NCI-H226 (cell line): ENCODE measurements at regions not wholly inside any gene's neighbourhood (a gene's known extent, or its start where the extent isn't known, plus 50 kb on each side); places are given as distances from the start of the nearest gene placed in this dataset.
"Not testable (repeated sequence)": the region's sequence is repeated elsewhere in the genome, so short reads cannot be mapped to it uniquely, and the experiment has no call there.

ENCODE experiments used
- DNase-seq: peaks from one replicate; pipeline ENCODE4 v3.0.0-alpha.2; 2015

DNA sequence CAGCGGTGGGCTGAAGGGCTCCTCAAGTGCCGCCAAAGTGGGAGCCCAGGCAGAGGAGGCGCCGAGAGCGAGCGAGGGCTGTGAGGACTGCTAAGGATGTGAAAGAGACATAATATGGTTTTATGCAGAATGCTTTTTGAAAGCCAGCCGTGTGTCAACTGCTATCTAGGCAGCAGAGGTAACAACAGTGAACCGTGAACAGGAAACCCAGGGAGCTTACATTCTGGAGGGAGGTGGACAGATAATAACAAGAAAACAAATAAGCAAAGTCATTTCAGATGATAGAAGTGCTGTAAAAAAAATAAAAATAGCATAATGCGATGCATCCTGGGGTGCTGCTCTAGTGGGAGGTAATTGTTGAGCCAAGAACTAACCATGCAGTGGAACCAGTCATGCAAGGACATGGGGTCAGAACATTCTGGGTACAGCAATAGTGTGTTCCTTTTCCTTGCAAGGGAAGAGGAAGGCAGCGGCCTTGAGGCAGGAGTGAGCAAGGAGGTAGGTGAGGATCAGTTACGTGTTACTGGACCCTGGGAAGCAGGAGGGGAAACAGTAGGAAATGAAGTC is 134.4 kb upstream of the TMEM170B start:
- no peak for DNase-seq

DNA sequence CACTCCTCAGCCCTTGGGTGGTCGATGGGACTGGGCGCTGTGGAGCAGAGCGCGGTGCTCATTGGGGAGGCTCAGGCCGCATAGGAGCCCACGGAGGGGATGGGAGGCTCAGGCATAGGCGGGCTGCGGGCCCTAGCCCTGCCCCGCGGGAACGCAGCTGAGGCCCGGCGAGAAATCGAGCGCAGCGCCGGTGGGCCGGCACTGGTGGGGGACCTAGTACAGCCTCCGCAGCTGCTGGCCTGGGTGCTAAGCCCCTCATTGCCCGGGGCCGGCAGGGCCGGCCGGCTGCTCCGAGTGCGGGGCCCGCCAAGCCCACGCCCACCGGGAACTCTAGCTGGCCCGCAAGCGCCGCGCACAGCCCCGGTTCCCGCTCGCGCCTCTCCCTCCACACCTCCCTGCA is 135.0 kb upstream of the TMEM170B start:
- DNase-seq, result not testable (repeated sequence)

DNA sequence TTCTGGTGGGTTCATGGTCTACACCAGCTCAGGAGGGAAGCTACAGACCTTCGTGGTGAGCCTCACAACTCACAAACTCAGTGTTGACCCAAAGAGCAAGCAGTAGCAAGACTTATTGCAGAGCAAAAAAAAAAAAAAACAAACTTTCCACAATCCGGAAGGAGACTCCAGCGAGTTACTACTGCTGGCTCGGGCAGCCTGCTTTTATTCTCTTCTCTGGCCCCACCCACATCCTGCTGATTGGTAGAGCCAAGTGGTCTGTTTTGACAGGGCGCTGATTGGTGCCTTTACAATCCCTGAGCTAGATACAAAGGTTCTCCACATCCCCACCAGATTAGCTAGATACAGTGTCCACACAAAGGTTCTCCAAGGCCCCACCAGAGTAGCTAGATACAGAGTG is 135.6 kb upstream of the TMEM170B start:
- DNase-seq, result not testable (repeated sequence)

DNA sequence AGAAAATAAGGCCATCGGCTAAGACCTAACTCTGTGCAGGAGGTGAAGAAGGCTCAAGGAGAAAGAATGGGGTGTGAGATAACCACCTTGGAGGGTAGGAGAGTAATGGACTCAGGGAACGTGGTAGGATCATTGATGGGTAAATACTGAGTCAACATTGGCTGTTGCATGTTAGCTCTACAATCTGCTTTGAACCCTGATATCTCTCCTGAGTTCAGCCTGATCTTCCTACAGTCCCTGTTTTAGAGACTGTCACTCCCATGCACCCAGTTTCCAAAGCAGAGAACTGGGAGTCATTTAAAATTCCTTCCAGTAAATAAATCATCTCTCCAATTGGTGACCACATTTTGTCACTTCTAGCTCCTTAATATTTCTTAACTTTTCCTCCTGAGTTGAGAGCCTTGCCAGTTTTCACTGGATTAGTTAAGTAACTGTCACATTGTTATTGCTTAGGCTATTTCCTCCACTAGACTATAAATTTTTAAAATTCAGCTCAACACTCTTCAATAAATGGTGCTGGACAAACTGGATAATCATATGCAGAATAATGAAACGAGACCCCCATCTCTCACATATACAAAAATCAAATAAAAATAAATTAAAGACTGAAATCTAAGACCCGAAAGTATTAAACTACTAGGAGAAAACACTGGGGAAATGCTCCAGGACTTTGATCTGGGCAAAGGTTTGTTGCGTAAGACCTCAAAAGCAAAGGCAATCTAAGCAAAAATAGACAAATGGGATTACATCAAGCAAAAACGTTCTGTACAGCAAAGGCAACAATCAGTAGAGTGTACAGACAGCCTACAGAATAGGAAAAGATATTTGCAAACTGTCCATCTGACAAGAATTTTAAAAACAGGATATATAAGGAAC is 138.9 kb upstream of the TMEM170B start:
- no peak for DNase-seq

DNA sequence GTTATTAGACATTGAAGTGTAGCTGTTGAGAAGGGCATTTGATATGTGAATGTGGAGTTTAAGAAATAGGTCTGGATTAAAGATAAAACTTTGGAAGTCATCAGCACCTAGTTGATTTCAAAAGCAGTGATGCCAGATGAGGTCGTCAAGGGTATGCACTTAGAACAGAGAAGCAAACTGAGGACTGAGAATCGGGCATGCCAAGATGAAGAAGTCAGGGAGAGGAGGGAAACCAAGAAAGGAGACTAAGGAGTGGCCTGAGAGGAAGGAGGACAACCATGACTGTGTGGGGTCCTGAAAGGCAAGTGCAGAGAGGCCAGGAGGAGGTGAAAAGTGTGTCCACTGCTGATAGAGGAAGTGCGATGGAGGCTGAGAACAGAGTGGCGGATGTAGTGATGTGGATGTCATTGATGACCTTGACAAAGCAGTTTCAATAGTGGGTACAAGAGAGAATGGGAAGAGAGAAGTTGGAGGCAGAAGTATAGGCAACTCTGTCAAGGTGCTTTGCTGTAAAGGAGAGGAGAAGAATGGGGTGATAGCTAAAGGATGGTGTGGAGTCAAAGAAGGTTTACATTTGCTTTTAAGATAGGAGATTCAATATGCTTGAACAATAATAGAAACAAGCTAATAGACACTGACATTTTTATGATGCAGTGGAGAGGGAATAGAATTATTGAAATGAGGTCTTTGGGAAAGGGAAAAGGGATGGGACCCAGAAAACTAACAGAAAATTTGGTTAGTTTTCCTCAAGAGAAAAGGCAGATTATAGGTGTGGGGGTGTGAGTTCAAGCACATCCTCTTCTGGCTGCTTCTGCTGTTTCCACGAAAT is 139.7 kb upstream of the TMEM170B start:
- DNase-seq, result no peak

DNA sequence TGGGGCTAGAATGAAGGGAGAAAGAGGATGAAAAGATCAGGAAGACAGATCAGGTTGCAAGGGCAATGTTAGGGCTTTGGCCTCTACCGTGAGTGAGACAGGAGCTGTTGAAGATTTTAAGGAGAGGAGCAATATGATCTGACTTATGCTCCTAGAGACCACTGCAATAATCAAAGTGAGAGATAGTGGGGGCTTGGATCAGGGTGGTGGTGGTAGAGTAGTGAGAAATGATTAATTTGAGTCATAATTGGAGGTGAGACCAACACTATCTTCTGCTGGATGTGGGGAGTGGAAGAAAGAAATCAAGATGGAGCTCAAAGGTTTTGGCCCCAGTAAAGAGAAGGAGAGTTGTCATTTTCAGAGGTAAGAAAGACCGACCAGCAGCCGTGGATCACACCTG is 140.7 kb upstream of the TMEM170B start:
- no peak for DNase-seq

DNA sequence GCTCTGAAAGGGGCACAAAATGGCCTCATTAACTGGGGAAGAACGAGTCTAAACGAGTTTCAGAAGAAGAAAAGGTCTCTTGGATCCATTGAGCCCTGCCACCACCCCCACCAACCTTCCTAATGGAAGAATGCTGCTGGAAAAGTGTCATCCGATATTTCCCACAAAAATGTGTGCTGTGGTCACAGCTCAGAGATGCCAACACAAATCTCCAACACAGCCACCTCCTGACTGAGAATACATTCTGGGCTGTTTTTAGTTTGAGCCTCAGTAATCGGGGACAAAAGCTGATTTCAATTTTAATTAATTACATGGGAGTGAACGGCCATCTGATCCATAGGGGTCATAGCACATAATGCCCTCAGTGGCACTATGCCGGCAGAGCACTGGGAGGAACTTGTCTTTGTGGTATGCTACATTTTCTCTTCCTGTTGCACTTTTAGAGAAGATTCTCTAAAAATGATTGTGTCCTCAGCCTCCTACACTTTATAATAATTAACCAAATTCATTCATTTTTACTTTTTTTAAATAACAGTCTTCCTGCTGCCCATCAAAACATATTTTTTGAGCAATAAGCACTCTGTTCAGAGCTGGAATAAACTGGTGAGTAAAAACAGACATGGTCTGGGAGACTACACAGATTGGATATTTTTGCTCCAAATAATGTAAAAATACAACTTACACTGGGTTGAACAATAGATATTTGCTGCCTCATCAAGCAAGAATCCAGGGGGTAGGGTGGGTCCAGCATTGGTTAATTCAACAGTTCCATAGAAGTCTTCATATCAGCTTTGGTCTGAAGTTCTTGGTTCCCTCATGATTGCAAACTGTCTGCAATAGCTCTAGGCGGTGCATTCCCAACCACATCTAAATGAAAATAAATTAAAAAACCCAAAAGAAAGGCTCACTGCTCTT is 143.6 kb upstream of the TMEM170B start:
- no peak for DNase-seq

- no peak for DNase-seq
These were observed 144.6 kb upstream of the TMEM170B start for GRCh38 chr6:11392778-11393507.

DNA sequence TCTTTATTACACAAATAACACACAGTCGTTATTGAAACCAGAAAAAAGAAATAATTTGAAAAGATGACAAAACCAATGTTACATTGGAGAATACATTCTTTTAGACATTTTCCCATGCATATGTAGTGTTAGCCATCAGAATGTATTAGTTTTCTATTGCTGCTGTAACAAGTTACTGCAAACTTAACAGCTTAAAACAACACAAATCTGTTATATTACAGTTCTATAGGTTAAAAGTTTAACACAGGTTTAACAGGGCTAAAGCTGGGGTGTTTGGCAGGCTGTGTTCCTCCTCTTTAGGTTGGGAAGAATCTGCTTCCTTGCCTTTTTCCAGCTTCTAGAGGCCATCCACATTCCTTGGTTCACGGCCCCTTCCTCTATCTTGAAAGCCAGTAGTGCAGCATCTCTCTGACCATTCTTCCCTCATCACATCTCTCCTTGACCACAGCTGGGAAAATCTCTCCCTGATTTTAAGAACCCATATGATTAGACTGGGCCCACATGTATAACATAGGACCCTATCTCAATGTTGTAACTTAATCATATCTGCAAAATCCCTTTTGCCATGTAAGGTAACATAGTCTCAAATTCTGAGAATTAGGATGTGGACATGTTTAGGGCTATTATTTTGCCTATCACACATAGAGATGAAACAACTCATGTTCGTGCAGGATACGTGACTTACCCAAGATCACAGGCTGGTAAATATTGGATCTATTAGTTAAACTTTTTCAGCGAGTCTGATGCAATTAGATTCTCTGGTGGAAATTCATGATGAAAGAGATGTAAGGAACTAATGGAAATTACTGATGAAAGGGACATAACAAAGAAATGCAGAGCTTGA is 145.4 kb upstream of the TMEM170B start:
- no peak for DNase-seq

DNA sequence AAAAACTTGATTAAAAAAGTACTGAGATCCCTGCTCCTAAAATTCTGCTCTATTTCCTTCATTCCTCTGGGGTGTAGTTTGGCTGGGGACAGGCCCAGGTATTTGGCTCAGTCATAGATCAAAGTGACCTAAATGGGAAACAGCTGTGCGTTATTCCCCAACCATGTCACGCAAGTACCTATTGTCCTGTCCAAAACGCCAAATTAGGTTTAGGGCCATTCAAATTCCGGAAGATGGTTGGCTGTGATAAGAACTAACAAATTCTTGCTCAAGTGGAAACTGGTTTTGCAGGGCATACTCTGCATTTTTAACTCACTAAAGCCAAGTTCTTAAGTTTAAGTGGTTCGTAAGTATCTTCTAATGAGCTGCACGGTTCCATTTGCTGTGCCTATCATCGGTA is 147.6 kb upstream of the TMEM170B start:
- DNase-seq, result no peak

DNA sequence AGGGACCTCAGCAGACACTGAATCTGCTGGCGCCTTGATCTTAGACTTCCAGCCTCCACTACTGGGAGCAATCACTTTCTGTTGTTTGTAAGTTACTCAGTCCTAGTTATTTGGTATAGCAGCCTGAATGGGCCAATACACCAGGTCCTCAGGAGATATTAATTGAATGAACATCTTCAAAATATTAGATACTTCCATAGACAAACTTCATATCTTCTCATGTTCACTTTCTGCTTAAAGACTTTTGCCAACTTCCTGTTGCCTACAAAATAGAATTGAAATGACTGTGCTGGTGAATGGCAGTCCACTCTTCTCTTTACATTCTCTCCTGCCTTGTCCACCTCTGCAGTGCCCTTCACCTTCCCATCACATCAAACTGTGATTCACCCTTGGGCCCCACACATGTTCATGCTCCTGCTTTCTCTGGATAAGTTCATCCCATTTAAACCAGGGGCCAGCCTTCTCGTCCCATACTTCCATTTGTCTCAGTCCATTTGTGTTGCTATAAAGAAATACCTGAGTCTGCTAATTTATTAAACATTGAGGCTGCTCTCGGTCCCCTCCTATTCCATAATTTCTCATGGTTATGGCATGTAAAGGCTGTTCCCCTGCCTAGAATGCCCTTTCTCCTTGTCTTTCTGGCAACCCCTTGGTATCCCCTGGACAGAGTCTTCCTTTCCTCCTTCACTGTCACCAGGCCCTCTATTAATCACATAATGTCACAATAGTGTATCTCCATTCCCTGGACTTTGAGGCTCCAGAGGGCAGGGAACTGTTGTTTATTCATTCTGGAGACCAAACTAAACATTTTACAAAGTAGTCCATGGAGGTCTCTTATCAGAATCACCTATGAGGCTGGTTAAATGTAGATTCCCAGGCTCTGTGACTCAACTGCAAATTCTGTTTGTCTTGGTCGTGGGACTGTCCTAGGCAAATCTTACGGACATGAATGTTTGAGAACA is 148.3 kb upstream of the TMEM170B start:
- no peak for DNase-seq

DNA sequence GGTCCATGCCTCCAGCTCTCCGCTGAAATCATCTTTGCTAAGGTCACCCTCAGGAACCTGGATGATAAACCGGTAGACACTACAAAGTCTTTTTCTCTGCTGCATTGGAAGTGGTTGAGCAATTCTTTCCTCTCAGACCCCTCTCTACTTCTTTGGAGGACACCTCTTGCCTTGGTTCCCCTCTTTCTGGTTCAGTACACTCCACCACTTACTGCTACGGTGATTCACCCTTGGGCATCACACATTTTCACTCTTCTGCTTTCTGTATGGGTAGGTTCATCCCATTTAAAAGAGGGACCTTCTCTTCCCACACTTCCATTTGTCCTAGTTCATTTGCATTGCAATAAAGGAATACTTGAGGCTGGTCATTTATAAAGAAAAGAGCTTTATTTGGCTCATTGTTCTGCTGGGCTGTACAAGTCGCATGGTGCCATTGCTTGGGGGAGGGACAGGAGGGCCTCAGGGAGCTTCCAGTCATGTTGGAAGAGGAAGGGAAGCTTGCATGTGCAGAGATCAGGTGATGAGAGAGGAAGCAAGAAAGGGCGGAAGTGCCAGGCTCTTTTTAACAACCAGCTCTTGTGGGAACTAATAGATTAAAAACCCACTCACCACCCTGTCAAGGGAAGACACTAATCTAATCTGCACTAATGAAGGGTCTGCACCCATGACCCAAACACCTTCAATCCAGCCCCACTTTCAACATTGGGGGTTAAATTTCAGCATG is 149.7 kb upstream of the TMEM170B start:
- no peak for DNase-seq

DNA sequence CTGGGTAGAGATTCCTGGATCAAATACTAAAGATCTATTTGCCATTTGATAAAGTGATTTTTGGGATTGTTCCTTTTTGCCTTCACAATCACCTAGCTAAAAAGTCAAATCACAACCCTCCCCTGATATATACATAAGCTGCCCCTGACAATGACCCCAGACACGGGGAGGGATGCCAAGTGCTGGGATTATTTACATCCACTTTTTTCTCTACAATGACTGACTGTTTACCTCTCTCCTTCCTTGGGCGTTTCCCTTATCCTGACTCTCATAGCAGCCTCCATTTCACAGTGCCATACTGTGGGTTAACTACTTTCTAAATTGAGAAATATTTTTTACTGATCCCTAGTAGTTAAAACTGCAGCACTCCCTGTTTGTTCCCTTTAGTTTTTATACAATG is 150.8 kb upstream of the TMEM170B start:
- no peak for DNase-seq

DNA sequence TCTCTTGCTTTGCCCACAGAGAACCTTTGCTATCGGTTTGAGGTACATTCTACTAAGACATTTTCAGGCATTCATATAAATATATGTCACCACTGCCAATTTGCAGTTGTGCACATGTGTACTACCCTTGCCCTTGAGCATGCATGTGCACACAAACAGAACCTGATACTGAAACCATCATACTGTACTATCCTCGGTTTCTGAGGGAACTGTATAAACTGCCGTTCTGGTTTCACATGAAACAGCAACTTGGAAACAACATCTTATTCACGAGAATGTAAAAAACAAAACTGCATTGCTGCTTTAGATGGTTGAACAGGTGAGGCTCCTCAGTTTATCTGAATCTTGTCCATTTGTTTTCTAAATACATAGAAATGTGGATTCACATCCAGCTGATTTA is 151.2 kb upstream of the TMEM170B start:
- DNase-seq, result no peak

GRCh38 chr6:11384531-11385309 is 152.3 kb upstream of the NEDD9 start:
- no peak for DNase-seq

DNA sequence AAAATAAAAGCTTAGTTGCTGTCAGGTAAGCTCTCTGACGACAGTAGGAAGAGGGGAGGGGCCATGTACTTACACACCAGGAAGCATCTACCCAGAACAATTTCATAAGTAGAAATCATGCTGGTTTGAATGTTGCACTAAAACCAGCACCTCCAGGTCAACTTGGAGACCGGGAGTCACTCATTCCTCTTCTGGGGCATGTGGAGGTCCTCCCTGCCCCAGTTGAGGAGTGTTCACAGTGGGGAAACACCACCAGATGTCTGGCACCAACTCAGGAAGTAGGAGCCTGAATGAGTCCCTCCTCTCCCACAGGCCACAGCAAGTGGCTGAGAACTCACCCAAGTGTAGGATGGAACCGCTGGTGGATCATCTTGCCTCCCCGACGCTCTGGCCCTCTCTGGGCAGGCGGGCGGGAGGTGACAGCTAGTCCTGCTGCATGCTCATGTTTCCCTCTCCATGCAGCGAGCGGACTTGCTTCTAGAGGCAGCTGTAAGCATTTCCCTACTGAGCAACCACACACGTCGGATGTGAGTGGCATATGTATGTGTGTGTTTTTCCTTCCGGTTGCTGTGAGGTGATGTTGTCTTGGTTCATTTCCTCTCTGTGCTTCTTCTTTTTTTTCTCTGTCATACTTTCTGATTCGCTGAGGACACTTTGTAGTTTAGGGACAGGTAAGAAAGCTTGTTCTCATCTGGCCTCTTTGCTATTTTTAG is 149.5 kb upstream of the NEDD9 start:
- no peak for DNase-seq

GRCh38 chr6:11380969-11381744 is 148.7 kb upstream of the NEDD9 start:
- DNase-seq, result no peak
